Parathyroid adenoma (tissue), 2 donors: ENCODE measurements at regions not wholly inside any gene's neighbourhood (a gene's known extent, or its start where the extent isn't known, plus 50 kb on each side); places are given as distances from the start of the nearest gene placed in this dataset.

ENCODE experiments used
- H2AFZ ChIP-seq: fragments of 300-600 bp; sonication (generic); one replicate; pipeline ENCODE4 v1.7.0; 2017; ENCODE audit warnings: antibody characterized with exemption, mild to moderate bottlenecking
- H3K27ac ChIP-seq: fragments of 300-600 bp; sonication (generic); one replicate; pipeline ENCODE4 v1.7.0; 2017
- H3K27me3 ChIP-seq: fragments of 300-600 bp; sonication (generic); one replicate; pipeline ENCODE4 v1.7.0; 2017; ENCODE audit warnings: low read length; ENCODE audit not compliant: control insufficient read depth, insufficient read depth
- H3K36me3 ChIP-seq: fragments of 300-600 bp; sonication (generic); one replicate; pipeline ENCODE4 v1.7.0; 2017; ENCODE audit warnings: low read length; ENCODE audit not compliant: control insufficient read depth, insufficient read depth
- H3K4me1 ChIP-seq: fragments of 300-600 bp; sonication (generic); one replicate; pipeline ENCODE4 v1.7.0; 2017; ENCODE audit warnings: control low read depth
- H3K4me2 ChIP-seq: fragments of 300-600 bp; sonication (generic); one replicate; pipeline ENCODE4 v1.7.0; 2017; ENCODE audit warnings: low read length
- H3K4me3 ChIP-seq: fragments of 300-600 bp; sonication (generic); one replicate; pipeline ENCODE4 v1.7.0; 2017; ENCODE audit warnings: low read depth, low read length
- H3K79me2 ChIP-seq: fragments of 300-600 bp; sonication (generic); one replicate; pipeline ENCODE4 v1.7.0; 2017; ENCODE audit warnings: control low read depth
- H3K9ac ChIP-seq: fragments of 300-600 bp; sonication (generic); one replicate; pipeline ENCODE4 v1.7.0; 2017; ENCODE audit warnings: mild to moderate bottlenecking
- H3K9me3 ChIP-seq: fragments of 300-600 bp; sonication (generic); one replicate; pipeline ENCODE4 v1.7.0; 2017; ENCODE audit warnings: low read length; ENCODE audit not compliant: control insufficient read depth
- TF ChIP-seq, protein P1 (sequence below): fragments of 300-600 bp; sonication (generic); IDR thresholded peaks from one replicate; pipeline ENCODE4 v1.7.0; 2017; ENCODE audit warnings: antibody characterized with exemption, mild to moderate bottlenecking
- donor health status: primary hyperparathyroidism.

DNA sequence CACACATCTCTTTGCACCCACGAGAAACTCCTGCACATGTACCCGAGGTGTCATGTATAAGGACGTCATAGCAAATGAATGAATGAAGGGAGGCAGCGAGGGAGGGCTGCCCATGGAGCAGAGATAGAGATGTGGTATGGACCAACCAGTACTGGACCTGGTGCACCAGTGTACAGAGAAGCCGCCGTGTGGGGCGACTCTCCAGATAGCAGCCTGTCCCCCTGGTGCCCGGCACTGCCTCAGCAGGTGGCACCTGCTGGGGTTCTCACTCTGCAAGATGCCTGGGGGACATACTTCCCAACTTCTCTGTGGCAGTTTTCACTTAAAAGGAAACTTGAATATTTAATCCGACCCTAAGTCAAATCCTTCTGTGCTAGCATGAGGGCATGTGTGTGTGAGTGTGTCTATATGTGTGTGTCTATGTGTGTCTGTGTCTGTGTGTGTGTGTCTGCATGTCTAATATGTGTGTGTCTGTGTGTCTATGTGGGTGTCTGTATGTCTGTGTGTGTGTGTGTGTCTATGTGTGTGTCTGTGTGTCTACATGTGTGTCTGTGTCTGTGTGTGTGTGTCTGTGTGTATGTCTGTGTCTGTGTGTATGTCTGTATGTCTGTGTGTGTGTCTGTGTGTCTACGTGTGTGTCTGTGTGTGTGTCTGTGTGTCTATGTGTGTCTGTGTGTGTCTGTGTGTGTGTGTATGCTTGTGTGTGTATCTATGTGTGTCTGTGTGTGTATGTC, 132.0 kb downstream of the RNASET2 start:
- Histone ChIP-seq H3K36me3 (no peaks in the 10 kb centered on the region), H2AFZ (no peak overlapping the region), H3K4me3 (no peak overlapping the region), H3K4me2 (no peak overlapping the region), H3K9ac (no peak overlapping the region), H3K79me2 (no peaks in the 10 kb centered on the region), H3K4me1 (no peaks in the 10 kb centered on the region), H3K9me3 (no peaks in the 10 kb centered on the region), H3K27ac (no peak overlapping the region), H3K27me3 (no peaks in the 10 kb centered on the region)
- TF ChIP-seq, protein P1, sequence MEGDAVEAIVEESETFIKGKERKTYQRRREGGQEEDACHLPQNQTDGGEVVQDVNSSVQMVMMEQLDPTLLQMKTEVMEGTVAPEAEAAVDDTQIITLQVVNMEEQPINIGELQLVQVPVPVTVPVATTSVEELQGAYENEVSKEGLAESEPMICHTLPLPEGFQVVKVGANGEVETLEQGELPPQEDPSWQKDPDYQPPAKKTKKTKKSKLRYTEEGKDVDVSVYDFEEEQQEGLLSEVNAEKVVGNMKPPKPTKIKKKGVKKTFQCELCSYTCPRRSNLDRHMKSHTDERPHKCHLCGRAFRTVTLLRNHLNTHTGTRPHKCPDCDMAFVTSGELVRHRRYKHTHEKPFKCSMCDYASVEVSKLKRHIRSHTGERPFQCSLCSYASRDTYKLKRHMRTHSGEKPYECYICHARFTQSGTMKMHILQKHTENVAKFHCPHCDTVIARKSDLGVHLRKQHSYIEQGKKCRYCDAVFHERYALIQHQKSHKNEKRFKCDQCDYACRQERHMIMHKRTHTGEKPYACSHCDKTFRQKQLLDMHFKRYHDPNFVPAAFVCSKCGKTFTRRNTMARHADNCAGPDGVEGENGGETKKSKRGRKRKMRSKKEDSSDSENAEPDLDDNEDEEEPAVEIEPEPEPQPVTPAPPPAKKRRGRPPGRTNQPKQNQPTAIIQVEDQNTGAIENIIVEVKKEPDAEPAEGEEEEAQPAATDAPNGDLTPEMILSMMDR, result no peak

DNA sequence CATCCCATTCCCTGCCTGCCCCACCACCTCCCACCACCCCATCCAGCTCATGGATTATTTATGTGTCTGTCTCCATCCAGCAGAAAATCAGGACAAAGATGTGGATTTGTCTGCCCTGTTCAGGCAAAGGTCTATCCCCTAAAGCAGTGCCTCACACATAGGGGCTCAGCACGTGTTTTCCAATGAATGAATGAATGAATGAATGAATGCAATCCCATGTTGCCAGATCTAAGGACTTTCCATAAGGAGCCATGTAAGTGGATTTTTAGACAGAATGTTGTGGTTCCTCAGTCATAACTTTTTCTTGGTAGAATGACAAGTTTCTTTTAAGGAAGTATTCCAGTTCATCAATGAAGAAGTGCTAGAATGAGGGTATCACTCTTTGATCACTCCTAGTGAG, 133.7 kb downstream of the RNASET2 start:
- no peaks in the 10 kb centered on the region for H3K9me3 ChIP-seq
- no peak overlapping the region for H3K27ac ChIP-seq
- no peak overlapping the region for H3K9ac ChIP-seq
- no peaks in the 10 kb centered on the region for H3K79me2 ChIP-seq
- no peaks in the 10 kb centered on the region for H3K4me1 ChIP-seq
- H3K4me3 ChIP-seq, result no peak overlapping the region
- no peaks in the 10 kb centered on the region for H3K36me3 ChIP-seq
- TF ChIP-seq, protein P1, result no peak
- no peak overlapping the region for H3K4me2 ChIP-seq
- H2AFZ ChIP-seq, result no peak overlapping the region
- no peaks in the 10 kb centered on the region for H3K27me3 ChIP-seq

DNA sequence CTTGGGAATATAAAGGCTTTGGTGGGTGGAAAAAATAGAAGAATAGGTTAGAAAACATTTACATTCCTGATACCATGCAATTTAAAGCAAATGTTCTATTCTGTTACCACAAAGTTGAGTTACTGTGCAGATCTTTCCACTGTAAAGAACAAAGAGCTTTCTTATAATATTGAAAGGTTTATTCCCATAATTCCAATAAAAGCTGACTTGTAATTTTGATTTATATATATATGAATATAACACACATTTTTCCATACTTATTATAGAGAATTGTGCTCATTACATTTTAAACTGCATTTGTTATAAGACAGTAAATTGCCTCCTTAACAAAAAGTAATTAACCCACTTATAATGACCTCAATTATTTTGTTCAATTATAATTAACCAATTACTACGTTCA, 135.9 kb downstream of the RNASET2 start:
- Histone ChIP-seq H3K9me3 (no peaks in the 10 kb centered on the region), H3K4me2 (no peak overlapping the region), H3K27me3 (no peaks in the 10 kb centered on the region), H3K27ac (no peak overlapping the region), H2AFZ (no peak overlapping the region), H3K4me3 (no peak overlapping the region), H3K36me3 (no peaks in the 10 kb centered on the region), H3K4me1 (no peaks in the 10 kb centered on the region), H3K79me2 (no peaks in the 10 kb centered on the region), H3K9ac (no peak overlapping the region)
- TF ChIP-seq, protein P1, result no peak

DNA sequence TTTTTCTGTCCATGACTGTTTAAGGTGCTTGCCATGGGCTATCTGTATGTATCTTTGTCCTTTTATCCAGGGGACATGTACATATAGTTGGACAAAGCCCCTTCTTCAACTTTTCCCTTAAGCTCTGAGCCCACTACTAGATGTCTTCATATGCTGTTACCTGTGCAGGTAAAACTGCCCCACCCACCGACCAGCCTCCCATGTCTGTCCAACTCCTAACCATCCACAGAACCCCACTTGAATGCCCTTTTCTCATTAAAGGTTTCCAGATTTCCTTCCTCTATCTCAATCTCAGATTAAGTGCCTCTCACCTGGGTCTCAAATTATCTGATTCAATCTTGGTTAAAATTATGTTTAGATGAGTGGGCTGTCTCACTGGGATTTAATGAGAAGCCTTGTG, 136.3 kb downstream of the RNASET2 start:
- Histone ChIP-seq H3K27me3 (no peaks in the 10 kb centered on the region), H3K9me3 (no peaks in the 10 kb centered on the region), H3K79me2 (no peaks in the 10 kb centered on the region), H3K4me3 (no peak overlapping the region), H3K9ac (no peak overlapping the region), H3K4me2 (no peak overlapping the region), H3K4me1 (no peaks in the 10 kb centered on the region), H3K36me3 (no peaks in the 10 kb centered on the region), H3K27ac (no peak overlapping the region), H2AFZ (no peak overlapping the region)
- TF ChIP-seq, protein P1, result no peak

DNA sequence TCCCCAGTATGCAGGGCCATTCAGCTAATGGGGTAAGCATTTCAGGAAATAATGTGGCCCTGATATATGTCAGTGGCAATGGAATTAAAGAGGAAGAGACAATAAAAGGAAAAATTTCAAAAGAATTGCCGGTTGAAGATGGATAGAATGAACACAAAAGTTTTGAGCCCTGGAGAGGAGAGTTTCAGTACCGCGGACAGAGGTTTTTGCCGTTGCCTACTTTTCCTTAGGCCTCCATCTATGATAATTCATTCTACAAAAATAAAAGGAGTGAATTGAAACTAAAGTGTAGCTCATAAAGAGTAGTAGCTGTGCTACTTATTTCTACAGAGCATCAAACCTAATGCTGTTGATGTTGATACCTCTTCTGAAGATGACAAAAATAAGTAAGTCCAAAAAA, 140.7 kb downstream of the RNASET2 start:
- no peaks in the 10 kb centered on the region for H3K9me3 ChIP-seq
- no peaks in the 10 kb centered on the region for H3K4me1 ChIP-seq
- H3K9ac ChIP-seq, result no peak overlapping the region
- H3K27ac ChIP-seq, result no peak overlapping the region
- H2AFZ ChIP-seq, result no peak overlapping the region
- no peak overlapping the region for H3K4me3 ChIP-seq
- H3K27me3 ChIP-seq, result no peaks in the 10 kb centered on the region
- H3K4me2 ChIP-seq, result no peak overlapping the region
- TF ChIP-seq, protein P1, result no peak
- H3K36me3 ChIP-seq, result no peaks in the 10 kb centered on the region
- H3K79me2 ChIP-seq, result no peaks in the 10 kb centered on the region
